ENCODE measurements at regions not wholly inside any gene's neighbourhood (a gene's known extent, or its start where the extent isn't known, plus 50 kb on each side); places are given as distances from the start of the nearest gene placed in this dataset.

- no peak for TF ChIP-seq EP300 (IDR thresholded peaks at IDR 0.05; ENCODE audit: borderline replicate concordance)
- TF ChIP-seq USF1 (IDR thresholded peaks at IDR 0.05), result no peak
- TF ChIP-seq TCF12 (IDR thresholded peaks at IDR 0.05; ENCODE audit: low read depth), result no peak
- no peak for TF ChIP-seq FOXM1 (IDR thresholded peaks at IDR 0.05; ENCODE audit: borderline replicate concordance, low read depth)
- no peak for TF ChIP-seq EGR1 (IDR thresholded peaks at IDR 0.05)
- TF ChIP-seq RAD21 (IDR thresholded peaks at IDR 0.05; ENCODE audit: low read depth), result no peak
- TF ChIP-seq CREB1 (IDR thresholded peaks at IDR 0.05; ENCODE audit: low read depth), result no peak
- no peak for TF ChIP-seq ZBTB7A (IDR thresholded peaks at IDR 0.05; ENCODE audit: low read depth)
- TF ChIP-seq MAX (IDR thresholded peaks at IDR 0.05), result no peak
These were observed 190.5 kb upstream of the NECTIN3 start for GRCh38 chr3:110881069-110881468.

GRCh38 chr3:110886222-110886893 is 185.3 kb upstream of the NECTIN3 start:
- TF ChIP-seq CREB1 (IDR thresholded peaks at IDR 0.05; ENCODE audit: low read depth) (no peak), MAX (IDR thresholded peaks at IDR 0.05) (no peak), TAF1 (IDR thresholded peaks at IDR 0.05; ENCODE audit: low read depth) (no peak), USF1 (IDR thresholded peaks at IDR 0.05) (no peak), YY1 (IDR thresholded peaks at IDR 0.05; ENCODE audit: low read depth) (no peak), EP300 (IDR thresholded peaks at IDR 0.05; ENCODE audit: borderline replicate concordance) (no peak), FOXM1 (IDR thresholded peaks at IDR 0.05; ENCODE audit: borderline replicate concordance, low read depth) (no peak), ZBTB7A (IDR thresholded peaks at IDR 0.05; ENCODE audit: low read depth) (no peak), EGR1 (IDR thresholded peaks at IDR 0.05) (no peak), TCF12 (IDR thresholded peaks at IDR 0.05; ENCODE audit: low read depth) (no peak), TEAD4 (IDR thresholded peaks at IDR 0.05) (no peak), REST (IDR thresholded peaks at IDR 0.05; ENCODE audit: low read depth) (no peak), RAD21 (IDR thresholded peaks at IDR 0.05; ENCODE audit: low read depth) (no peak), CEBPB (IDR thresholded peaks at IDR 0.05) (no peak), NFIC (IDR thresholded peaks at IDR 0.05) (no peak)

GRCh38 chr3:110887176-110887575 is 184.4 kb upstream of the NECTIN3 start:
- TF ChIP-seq RAD21 (IDR thresholded peaks at IDR 0.05; ENCODE audit: low read depth) (no peak), EP300 (IDR thresholded peaks at IDR 0.05; ENCODE audit: borderline replicate concordance) (no peak), TAF1 (IDR thresholded peaks at IDR 0.05; ENCODE audit: low read depth) (no peak), TEAD4 (IDR thresholded peaks at IDR 0.05) (no peak), YY1 (IDR thresholded peaks at IDR 0.05; ENCODE audit: low read depth) (no peak), FOXM1 (IDR thresholded peaks at IDR 0.05; ENCODE audit: borderline replicate concordance, low read depth) (no peak), MAX (IDR thresholded peaks at IDR 0.05) (no peak), ZBTB7A (IDR thresholded peaks at IDR 0.05; ENCODE audit: low read depth) (no peak), CEBPB (IDR thresholded peaks at IDR 0.05) (no peak), USF1 (IDR thresholded peaks at IDR 0.05) (no peak), REST (IDR thresholded peaks at IDR 0.05; ENCODE audit: low read depth) (no peak)

- no peak for TF ChIP-seq TCF12 (IDR thresholded peaks at IDR 0.05; ENCODE audit: low read depth)
These were observed 177.0 kb upstream of the NECTIN3 start for GRCh38 chr3:110894574-110894973.

- TF ChIP-seq EP300 (IDR thresholded peaks at IDR 0.05; ENCODE audit: borderline replicate concordance) (no peak), TCF12 (IDR thresholded peaks at IDR 0.05; ENCODE audit: low read depth) (no peak), YY1 (IDR thresholded peaks at IDR 0.05; ENCODE audit: low read depth) (no peak), MAX (IDR thresholded peaks at IDR 0.05) (no peak), NFIC (IDR thresholded peaks at IDR 0.05) (no peak), ZBTB7A (IDR thresholded peaks at IDR 0.05; ENCODE audit: low read depth) (no peak), RAD21 (IDR thresholded peaks at IDR 0.05; ENCODE audit: low read depth) (no peak), CREB1 (IDR thresholded peaks at IDR 0.05; ENCODE audit: low read depth) (no peak), REST (IDR thresholded peaks at IDR 0.05; ENCODE audit: low read depth) (no peak), TEAD4 (IDR thresholded peaks at IDR 0.05) (no peak), FOXM1 (IDR thresholded peaks at IDR 0.05; ENCODE audit: borderline replicate concordance, low read depth) (no peak), TAF1 (IDR thresholded peaks at IDR 0.05; ENCODE audit: low read depth) (no peak), EGR1 (IDR thresholded peaks at IDR 0.05) (no peak), CEBPB (IDR thresholded peaks at IDR 0.05) (no peak), USF1 (IDR thresholded peaks at IDR 0.05) (no peak)
These were observed 176.6 kb upstream of the NECTIN3 start for GRCh38 chr3:110895054-110895453.

Data from Ishikawa (cell line).